ENCODE measurements at regions not wholly inside any gene's neighbourhood (a gene's known extent, or its start where the extent isn't known, plus 50 kb on each side); places are given as distances from the start of the nearest gene placed in this dataset.

DNA sequence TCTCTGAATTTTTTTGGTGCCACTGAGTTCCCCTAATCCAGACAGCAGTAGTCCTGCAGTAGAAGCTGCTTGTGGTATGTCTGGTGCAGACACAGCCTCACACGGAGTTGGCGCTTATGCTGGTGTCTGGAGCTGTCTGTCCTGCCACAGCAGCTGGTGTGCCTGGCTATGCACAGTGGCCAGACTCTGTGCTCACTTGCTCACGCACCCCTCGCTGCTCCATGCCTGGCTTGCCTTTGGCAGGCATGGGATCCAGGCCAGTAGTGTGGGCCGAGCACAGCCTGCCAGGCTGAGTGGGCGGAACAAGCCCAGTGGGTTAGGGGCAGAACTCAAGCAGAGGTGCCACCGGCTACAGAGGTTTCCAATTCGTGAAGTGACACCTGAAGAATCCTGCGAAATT lies 845.9 kb upstream of the PCDH9 start:
- TF ChIP-seq, protein P1, sequence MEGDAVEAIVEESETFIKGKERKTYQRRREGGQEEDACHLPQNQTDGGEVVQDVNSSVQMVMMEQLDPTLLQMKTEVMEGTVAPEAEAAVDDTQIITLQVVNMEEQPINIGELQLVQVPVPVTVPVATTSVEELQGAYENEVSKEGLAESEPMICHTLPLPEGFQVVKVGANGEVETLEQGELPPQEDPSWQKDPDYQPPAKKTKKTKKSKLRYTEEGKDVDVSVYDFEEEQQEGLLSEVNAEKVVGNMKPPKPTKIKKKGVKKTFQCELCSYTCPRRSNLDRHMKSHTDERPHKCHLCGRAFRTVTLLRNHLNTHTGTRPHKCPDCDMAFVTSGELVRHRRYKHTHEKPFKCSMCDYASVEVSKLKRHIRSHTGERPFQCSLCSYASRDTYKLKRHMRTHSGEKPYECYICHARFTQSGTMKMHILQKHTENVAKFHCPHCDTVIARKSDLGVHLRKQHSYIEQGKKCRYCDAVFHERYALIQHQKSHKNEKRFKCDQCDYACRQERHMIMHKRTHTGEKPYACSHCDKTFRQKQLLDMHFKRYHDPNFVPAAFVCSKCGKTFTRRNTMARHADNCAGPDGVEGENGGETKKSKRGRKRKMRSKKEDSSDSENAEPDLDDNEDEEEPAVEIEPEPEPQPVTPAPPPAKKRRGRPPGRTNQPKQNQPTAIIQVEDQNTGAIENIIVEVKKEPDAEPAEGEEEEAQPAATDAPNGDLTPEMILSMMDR (IDR thresholded peaks at IDR 0.05) = no peak
- no peak for TF ChIP-seq POLR2A (IDR thresholded peaks at IDR 0.05)
- Histone ChIP-seq H3K36me3 (ENCODE audit: low read depth, missing control alignments) (no peaks in the 10 kb centered on the region), H3K27me3 (no peaks in the 10 kb centered on the region), H3K4me3 (no peak overlapping the region), H3K9me3 (no peaks in the 10 kb centered on the region), H3K27ac (no peak overlapping the region), H3K4me1 (no peaks in the 10 kb centered on the region)
- WGBS, 2 donors = 85 to 96% methylated on average over 8 to 9 of the region's 9 CpGs
- intact Hi-C loops (cut with DNase I; ENCODE audit: low total_unique reads) = no loop called here
- DNase-seq = no peak

DNA sequence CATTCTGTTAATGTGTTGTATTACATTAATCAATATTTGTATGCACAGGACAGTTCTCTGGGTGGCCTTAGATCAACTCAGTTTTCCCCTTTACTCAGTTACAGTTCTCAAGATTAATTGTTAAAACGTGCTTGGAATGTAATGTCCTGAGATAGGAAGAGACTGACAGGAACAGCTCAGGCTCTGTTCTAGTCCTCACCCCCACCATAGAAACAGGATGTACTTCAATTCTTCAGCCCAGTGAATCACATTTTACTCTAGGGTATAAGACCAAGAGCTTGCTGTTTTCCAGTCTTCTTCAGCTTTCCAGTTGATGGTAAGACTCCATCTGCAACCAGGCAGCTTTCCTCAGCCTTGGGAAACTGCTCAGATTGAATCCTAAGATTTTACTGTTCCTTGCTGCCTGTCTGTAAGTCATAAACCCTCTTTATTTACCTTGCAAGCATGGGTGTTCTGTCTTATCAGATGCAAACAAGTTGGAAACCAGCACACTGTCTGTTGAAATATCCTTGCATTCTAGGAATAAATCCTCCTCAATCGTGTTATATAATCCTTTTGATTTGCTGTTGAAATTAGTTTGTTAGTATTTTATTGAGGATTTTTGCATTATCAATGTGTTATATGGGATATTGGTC lies 836.9 kb upstream of the PCDH9 start:
- H3K9me3 ChIP-seq = no peaks in the 10 kb centered on the region
- intact Hi-C loops (cut with DNase I; ENCODE audit: low total_unique reads) = no loop called here
- TF ChIP-seq, protein P1 (IDR thresholded peaks at IDR 0.05) = no peak
- no peak for TF ChIP-seq POLR2A (IDR thresholded peaks at IDR 0.05)
- H3K4me1 ChIP-seq = no peaks in the 10 kb centered on the region
- H3K27ac ChIP-seq = no peak overlapping the region
- 53% methylated on average over 2 of the region's 2 CpGs for WGBS, 2 donors
- no peaks in the 10 kb centered on the region for H3K36me3 ChIP-seq (ENCODE audit: low read depth, missing control alignments)
- H3K27me3 ChIP-seq = no peaks in the 10 kb centered on the region
- no peak overlapping the region for H3K4me3 ChIP-seq
- DNase-seq = no peak

DNA sequence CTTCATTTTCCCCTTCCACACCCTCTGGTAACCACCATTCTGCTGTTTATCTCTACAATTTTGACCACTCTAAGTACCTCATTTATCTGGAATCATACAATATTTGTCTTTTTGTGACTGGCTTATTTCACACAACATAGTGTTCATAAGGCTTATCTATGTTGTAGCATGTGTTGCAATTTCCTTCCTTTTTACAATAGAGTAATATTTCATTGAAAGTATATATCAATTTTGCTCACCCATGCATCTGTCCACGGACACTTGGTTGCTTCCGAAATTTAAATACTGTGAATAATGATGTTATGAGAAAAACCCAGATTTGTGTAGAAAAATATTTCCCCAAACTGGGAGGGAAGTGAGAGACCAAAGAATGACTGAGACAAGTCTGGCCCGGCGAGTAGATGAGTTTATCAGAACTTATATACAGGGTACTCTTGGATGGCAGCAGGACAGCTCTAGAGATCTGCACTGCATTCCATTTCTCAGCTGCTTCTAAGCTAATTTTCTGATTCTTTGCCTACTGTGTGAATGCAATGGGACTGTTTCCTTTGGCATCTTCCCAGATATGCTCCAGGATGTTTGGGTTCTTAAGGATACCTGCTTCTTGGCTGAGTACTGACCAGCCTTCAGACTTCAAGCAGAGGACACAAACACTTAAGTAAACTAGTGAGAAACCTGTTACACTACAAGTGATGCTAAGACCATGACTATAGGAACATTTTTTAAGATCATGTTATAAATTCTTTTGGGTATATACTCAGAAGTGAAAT lies 834.0 kb upstream of the PCDH9 start:
- Histone ChIP-seq H3K27me3 (no peaks in the 10 kb centered on the region), H3K4me1 (no peaks in the 10 kb centered on the region), H3K36me3 (ENCODE audit: low read depth, missing control alignments) (no peaks in the 10 kb centered on the region), H3K4me3 (no peak overlapping the region), H3K9me3 (no peaks in the 10 kb centered on the region), H3K27ac (no peak overlapping the region)
- intact Hi-C loops (cut with DNase I; ENCODE audit: low total_unique reads) = no loop called here
- WGBS, 2 donors = 83 to 87% methylated on average over 4 of the region's 4 CpGs
- no peak for DNase-seq
- TF ChIP-seq, protein P1 (IDR thresholded peaks at IDR 0.05) = no peak
- TF ChIP-seq POLR2A (IDR thresholded peaks at IDR 0.05) = no peak

DNA sequence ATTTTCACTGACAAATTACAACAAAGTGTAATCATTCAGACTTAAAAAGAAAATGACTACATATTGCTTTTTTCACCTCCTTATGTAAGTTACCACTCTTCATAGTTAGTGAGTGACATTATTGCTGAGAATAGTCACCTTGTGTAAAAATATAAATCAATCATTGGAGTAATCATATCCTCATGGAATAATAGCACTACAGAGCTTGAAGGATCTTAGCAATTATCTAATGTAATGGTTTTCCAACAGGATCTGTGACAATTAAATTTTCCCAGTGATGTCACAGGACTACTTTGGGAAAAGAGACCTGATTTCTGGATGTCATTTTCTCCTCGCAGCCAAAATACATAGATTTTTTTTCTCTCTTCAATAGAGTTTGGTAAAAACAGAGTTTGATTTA lies 833.0 kb upstream of the PCDH9 start:
- H3K4me3 ChIP-seq = no peak overlapping the region
- H3K27ac ChIP-seq = no peak overlapping the region
- no peaks in the 10 kb centered on the region for H3K9me3 ChIP-seq
- no peaks in the 10 kb centered on the region for H3K36me3 ChIP-seq (ENCODE audit: low read depth, missing control alignments)
- H3K4me1 ChIP-seq = no peaks in the 10 kb centered on the region
- WGBS, 2 donors = 86 to 92% methylated on average over 1 of the region's 1 CpG
- intact Hi-C loops (cut with DNase I; ENCODE audit: low total_unique reads) = no loop called here
- no peaks in the 10 kb centered on the region for H3K27me3 ChIP-seq
- TF ChIP-seq, protein P1 (IDR thresholded peaks at IDR 0.05) = no peak
- TF ChIP-seq POLR2A (IDR thresholded peaks at IDR 0.05) = no peak
- DNase-seq = no peak

DNA sequence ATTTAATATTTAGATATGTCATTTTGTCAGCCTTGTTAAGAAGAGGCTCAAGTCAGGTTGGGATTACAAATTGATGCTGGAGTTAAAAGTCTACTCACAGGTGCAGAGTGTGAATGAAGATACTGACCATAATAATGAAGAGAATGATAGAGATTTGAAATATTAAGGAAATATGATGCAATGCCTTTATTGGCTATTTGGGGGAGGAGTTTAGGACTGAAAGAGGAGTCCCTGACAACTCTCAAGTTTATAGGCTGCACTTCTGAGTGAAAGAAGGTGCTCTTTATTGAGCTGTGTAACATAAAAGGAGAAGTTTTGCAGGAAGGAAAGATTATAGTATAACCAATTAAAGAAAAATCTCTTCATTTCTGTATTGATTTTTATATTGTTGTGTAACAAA lies 827.7 kb upstream of the PCDH9 start:
- Histone ChIP-seq H3K27ac (no peak overlapping the region), H3K4me1 (no peaks in the 10 kb centered on the region), H3K36me3 (ENCODE audit: low read depth, missing control alignments) (no peaks in the 10 kb centered on the region), H3K27me3 (no peaks in the 10 kb centered on the region), H3K4me3 (no peak overlapping the region), H3K9me3 (no peaks in the 10 kb centered on the region)
- TF ChIP-seq, protein P1 (IDR thresholded peaks at IDR 0.05) = no peak
- TF ChIP-seq POLR2A (IDR thresholded peaks at IDR 0.05) = no peak
- intact Hi-C loops (cut with DNase I; ENCODE audit: low total_unique reads) = no loop called here
- DNase-seq = no peak
